Activated naive CD8-positive, alpha-beta T cell (primary cell): ENCODE measurements at regions not wholly inside any gene's neighbourhood (a gene's known extent, or its start where the extent isn't known, plus 50 kb on each side); places are given as distances from the start of the nearest gene placed in this dataset.

ENCODE experiments used
- H3K27ac Mint-ChIP-seq: one replicate; pipeline ENCODE4 v1.8.0; 2021; ENCODE audit warnings: mixed read lengths
- H3K27me3 Mint-ChIP-seq: one replicate; pipeline ENCODE4 v1.8.0; 2021; ENCODE audit warnings: mixed read lengths
- H3K36me3 Mint-ChIP-seq: one replicate; pipeline ENCODE4 v1.8.0; 2021; ENCODE audit warnings: mixed read lengths
- H3K4me1 Mint-ChIP-seq: one replicate; pipeline ENCODE4 v1.8.0; 2021; ENCODE audit warnings: low read depth, mixed read lengths
- H3K4me3 Mint-ChIP-seq: one replicate; pipeline ENCODE4 v1.8.0; 2021; ENCODE audit warnings: mild to moderate bottlenecking, mixed read lengths
- H3K9me3 Mint-ChIP-seq: one replicate; pipeline ENCODE4 v1.8.0; 2021; ENCODE audit warnings: low read depth, mixed read lengths

DNA sequence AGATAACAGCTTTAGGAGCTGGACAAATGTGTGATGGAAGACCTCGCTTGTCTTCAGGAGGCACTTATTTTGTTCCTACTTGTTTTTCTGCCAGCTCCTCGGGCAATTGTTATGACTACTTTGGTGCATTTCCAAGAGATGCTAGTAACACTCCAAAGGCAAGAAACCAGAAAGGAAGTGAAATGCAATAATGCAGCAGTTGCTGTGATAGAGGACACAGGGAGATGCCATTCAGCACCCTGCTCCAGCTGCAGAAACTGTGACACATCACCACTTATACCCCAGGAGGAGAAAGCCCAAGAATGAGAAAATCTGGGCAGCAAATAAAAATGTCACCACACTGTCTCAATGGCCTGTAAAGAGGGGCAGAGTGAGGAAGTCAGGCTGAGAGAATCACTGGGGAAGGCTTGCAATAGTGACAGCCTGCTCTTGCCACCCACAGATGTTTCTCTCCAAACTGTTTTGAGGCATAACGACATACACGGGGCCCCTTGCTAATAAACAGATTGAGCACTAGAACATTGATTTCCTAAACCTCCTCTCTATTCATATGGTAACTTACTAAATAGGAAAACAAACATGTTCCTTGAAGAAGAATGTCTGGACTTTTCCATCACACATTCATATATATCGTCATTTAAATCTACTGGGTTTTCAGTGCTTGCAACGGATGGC, 195.5 kb upstream of the PRNP start:
- Mint-ChIP-seq H3K27me3 (peaks cover 7% of the 10 kb centered on the region), H3K9me3 (no peaks in the 10 kb centered on the region), H3K4me3 (no peak overlapping the region), H3K27ac (no peak overlapping the region), H3K4me1 (no peaks in the 10 kb centered on the region), H3K36me3 (no peaks in the 10 kb centered on the region)

DNA sequence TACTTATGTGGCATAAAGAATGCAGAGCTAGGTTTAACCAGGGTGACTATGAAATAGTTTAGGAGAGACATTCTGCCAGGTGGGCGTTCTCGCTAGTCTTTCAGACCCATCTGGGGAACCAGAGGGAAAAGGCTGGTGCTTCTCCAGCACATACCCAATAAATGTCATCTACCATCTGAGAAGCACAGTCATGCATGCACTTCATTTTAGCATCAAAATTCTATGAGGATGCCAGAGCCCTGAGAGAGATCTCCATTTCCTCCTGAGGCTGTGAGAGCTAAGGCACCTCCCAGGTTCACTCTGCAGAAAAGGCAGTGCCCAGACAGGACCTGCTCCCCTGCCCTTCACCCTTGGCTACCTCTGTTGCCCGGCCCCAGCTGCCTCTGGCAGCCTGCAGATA, 196.2 kb upstream of the PRNP start:
- Mint-ChIP-seq H3K27me3 (peaks cover 7% of the 10 kb centered on the region), H3K36me3 (no peaks in the 10 kb centered on the region), H3K9me3 (no peaks in the 10 kb centered on the region), H3K4me3 (no peak overlapping the region), H3K27ac (no peak overlapping the region), H3K4me1 (no peaks in the 10 kb centered on the region)

DNA sequence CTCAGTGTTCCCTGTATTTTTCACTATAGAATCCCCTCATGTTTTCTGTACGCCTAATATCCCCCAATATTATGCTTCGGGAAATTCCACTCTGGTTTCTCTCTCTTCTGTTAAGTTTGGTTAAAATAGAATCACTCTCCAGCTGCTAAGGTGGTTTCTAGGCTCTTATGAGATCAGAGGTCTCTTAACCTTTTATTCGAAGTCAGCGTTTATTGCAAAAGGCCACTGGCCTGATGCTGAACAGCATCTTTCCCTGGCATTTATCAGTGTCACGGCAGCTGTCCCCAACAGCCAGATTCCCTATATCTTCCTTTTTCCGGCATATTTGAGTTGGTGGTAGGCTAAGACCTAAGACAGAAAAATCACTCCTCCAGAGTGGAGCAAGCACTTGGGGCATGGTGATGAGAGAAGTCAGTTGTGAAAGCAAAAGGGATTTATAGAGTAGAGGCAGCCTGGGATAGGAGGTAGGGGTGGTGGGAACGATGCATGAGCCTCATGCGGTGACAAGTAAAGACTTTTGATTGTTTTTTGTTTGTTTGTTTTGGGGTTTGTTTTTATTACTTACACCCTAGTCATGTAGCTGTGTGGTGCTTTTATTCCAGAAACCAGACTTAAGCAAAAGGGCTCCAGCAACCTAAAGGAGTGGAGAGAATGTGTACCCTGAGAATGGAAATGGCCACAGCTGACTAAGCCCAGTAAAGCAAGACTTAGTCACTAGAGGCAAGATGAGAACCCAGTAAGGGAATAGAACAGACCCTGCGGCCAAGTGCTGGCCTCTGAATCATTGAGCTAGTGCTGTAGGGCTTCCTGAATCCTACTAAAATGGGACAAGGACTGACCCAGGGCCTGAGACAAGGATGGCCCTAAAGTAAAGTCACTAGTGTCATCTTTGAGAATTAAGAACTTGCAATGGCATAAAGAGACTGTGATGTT, 197.6 kb upstream of the PRNP start:
- Mint-ChIP-seq H3K9me3 (no peaks in the 10 kb centered on the region), H3K4me1 (no peaks in the 10 kb centered on the region), H3K4me3 (no peak overlapping the region), H3K36me3 (no peaks in the 10 kb centered on the region), H3K27me3 (peaks cover 6% of the 10 kb centered on the region), H3K27ac (no peak overlapping the region)

DNA sequence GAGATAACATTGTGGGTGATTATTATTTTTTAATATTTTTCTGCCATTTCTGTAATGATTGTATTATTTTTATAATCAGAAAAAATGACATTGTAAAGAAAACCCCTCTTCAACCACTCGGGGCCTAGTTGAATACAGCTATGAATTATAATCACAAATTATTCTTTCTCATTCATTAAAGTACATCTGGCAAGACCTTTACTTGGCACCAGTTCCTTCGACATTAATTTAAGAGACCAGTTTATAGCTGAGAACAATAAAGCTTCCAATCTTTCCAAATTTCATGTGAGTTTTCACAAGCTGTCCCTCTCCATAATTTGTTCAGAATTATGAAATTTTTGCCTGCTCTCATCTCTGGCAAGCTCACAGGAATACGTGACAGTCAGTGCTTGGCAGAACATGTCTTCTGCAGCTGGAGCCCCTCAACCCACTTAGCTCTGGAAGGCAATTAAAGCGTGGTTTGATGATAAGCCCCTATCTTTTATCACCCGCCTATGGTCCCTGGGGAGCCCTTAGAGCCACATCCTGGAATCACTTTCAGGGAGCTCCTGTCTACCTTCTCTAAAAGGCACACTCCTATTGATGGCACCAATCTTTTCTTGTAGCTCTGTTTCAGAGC, 201.8 kb upstream of the PRNP start:
- H3K36me3 Mint-ChIP-seq, result no peaks in the 10 kb centered on the region
- H3K4me1 Mint-ChIP-seq, result no peaks in the 10 kb centered on the region
- H3K27me3 Mint-ChIP-seq, result peaks cover 12% of the 10 kb centered on the region
- H3K4me3 Mint-ChIP-seq, result no peak overlapping the region
- H3K27ac Mint-ChIP-seq, result no peak overlapping the region
- no peaks in the 10 kb centered on the region for H3K9me3 Mint-ChIP-seq

DNA sequence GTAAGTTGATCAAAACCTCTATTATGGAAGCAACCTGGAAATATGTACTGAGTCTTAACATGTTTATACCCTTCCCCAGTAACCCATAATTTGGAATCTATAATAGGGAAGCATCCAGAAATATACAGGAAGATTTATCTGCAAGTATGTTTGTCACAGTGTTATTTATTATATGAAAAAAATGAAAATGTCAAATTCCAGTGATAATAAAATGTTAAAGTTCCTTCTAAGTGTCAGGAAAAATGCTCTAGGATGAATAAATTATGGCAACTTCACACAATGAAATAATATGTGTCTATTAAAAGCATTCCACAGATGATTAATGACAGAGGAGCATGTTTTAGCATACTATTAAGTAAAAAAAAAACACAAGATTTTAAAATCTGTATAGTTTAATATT, 202.3 kb upstream of the PRNP start:
- Mint-ChIP-seq H3K27ac (no peak overlapping the region), H3K27me3 (peaks cover 12% of the 10 kb centered on the region), H3K4me3 (no peak overlapping the region), H3K9me3 (no peaks in the 10 kb centered on the region), H3K4me1 (no peaks in the 10 kb centered on the region), H3K36me3 (no peaks in the 10 kb centered on the region)

DNA sequence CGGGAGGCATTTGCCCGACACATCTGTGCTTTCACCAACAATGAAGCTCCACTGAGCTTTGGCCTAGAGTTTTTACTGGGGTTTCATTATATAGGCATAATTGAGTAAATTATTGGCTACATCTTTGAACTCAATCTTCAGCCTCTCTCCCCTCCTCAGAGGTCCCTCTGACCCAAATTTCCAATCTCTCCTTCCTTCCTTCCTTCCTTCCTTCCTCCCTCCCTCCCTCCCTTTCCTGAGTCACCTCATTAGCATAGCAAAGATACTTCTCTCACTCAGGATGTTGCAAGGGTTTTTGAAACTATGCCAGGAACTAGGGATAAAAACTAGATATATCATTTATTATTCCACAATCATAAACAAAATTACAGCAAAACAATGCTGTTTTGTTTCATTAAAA, 202.8 kb upstream of the PRNP start:
- Mint-ChIP-seq H3K27ac (no peak overlapping the region), H3K36me3 (no peaks in the 10 kb centered on the region), H3K9me3 (no peaks in the 10 kb centered on the region), H3K4me3 (no peak overlapping the region), H3K27me3 (peaks cover 12% of the 10 kb centered on the region), H3K4me1 (no peaks in the 10 kb centered on the region)

DNA sequence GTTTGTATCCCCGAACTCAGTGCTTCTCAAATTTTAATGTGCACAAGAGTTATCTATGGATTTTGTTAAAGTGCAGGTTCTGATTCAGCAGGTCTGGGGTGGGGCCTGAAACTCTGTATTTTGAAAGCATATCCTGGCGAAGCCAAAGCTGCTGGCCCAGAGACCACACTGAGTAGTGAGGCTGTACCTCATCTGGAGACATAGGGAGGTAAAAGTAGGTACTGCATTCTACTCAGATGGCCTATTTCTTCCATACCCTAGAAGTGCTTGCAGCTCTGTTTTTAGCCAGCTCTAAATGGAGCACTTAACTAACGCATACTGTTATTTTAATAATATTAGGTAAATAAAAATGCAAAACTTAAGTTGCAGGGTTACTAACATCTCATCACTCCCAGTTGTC, 206.2 kb upstream of the PRNP start:
- Mint-ChIP-seq H3K9me3 (no peaks in the 10 kb centered on the region), H3K27ac (no peak overlapping the region), H3K4me3 (no peak overlapping the region), H3K36me3 (no peaks in the 10 kb centered on the region), H3K27me3 (peaks cover 8% of the 10 kb centered on the region), H3K4me1 (no peaks in the 10 kb centered on the region)

DNA sequence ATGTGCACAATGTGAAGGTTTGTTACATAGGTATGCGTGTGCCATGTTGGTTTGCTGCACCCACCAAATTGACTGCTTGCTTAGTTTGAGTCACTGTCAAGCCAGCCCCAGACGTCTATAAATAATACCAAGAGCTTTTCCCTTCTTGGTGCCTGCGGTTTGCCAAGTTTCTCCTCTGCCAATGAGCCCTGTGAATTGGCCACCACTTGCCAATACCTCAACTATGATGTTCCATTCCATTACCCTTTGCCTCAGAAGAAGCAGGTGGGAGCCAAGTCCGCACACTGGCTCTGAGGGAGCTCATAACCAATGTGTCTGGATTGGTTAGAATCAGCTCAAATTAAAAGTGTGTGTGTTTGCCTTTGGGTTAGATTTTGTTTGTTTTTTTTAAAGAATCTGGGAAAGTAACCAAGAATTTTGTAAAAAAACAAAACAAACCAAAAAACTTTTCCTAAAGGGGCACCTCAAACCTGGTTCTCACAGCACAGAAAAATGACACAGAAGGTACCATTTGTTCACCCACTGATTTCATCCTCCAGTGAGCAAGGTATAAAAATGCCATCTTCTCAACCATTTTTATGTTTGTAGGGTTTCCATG, 209.3 kb upstream of the PRNP start:
- Mint-ChIP-seq H3K9me3 (no peaks in the 10 kb centered on the region), H3K36me3 (no peaks in the 10 kb centered on the region), H3K27ac (no peak overlapping the region), H3K4me3 (no peak overlapping the region), H3K27me3 (peaks cover 2% of the 10 kb centered on the region), H3K4me1 (no peaks in the 10 kb centered on the region)

DNA sequence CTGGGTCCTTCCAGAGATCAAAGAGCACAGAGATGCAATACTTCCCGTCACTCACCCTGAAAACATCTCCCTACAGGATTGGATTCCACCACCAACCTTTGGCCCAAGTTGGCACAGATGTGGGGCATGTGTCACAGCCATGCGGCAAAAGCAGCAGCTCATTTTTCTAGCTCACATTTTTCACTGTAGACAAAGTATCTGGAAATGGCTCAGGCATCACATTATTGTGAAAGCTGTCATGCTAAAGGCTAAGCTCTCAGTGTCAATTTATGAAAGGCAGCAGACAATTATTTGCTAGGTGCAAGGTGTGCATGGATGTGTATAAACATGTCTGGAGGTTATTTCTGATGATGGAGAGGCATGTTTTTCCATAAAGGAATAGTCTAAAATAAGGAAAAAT, 213.3 kb upstream of the PRNP start:
- Mint-ChIP-seq H3K4me3 (no peak overlapping the region), H3K27me3 (peaks cover 3% of the 10 kb centered on the region), H3K9me3 (no peaks in the 10 kb centered on the region), H3K4me1 (no peaks in the 10 kb centered on the region), H3K36me3 (no peaks in the 10 kb centered on the region), H3K27ac (no peak overlapping the region)

DNA sequence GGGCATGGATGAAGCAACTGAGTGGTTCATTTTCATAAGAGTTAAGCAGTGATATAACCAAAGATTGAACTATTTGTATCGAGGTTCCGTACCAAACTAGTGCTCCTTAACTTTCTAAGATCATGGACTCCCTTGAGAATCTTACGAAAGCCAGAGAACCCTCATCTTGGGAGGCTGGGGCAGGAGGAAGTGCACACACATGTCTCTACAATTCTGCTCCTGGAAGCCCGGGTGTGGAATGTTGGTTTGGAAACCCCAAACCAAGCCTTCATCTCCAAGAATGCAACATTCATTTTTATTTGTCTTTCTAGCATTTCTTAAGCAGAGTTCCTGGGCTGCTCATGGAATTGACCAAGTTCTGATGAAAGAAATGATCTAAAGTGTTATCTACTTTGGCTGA, 215.0 kb upstream of the PRNP start:
- no peaks in the 10 kb centered on the region for H3K9me3 Mint-ChIP-seq
- H3K4me3 Mint-ChIP-seq, result no peak overlapping the region
- H3K27me3 Mint-ChIP-seq, result peaks cover 3% of the 10 kb centered on the region

DNA sequence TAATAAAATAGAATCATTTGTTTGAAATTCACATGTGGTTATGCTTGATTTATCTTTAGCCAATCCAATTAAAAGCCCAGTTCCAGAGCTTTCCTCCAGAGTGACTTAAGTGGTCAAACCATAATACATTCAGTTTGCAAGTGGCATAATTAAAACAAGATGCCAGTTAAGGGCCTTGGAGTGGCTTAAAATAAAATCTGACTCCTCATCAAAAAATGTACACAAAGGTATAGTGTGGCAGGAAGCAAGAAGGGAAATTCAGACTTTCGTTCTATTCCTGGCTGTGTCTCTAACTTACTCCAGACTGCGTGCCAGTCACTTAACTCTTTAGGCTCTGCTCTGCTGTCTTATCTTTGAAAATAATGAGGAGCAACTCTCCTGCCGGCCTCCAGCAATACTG, 215.9 kb upstream of the PRNP start:
- H3K27me3 Mint-ChIP-seq, result peaks cover 3% of the 10 kb centered on the region
- H3K4me3 Mint-ChIP-seq, result no peak overlapping the region
- no peak overlapping the region for H3K27ac Mint-ChIP-seq
- no peaks in the 10 kb centered on the region for H3K9me3 Mint-ChIP-seq
- no peaks in the 10 kb centered on the region for H3K36me3 Mint-ChIP-seq
- no peaks in the 10 kb centered on the region for H3K4me1 Mint-ChIP-seq

More for the DNA sequence above, 215.0 kb upstream of the PRNP start:
- Mint-ChIP-seq H3K36me3 (no peaks in the 10 kb centered on the region), H3K27ac (no peak overlapping the region), H3K4me1 (no peaks in the 10 kb centered on the region)

DNA sequence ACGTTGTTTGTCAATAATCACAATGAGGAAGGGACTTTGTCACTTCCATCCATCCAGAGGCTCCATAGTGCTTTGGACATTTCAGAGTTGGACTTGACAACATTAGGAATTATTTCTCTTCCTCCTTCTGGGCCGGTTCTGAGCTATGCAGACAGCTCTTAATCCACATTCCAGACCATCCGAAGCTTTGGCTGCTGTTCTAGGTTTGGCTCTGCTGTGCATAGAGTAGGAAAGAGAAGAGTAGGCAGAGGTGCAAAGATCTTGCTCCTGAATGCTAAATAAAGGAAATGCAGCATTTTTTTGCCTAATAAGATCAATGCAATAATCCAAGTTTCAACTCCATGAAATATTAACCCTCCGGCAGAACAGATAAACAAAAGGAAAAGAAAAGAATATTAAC, 216.3 kb upstream of the PRNP start:
- Mint-ChIP-seq H3K9me3 (no peaks in the 10 kb centered on the region), H3K4me3 (no peak overlapping the region), H3K36me3 (no peaks in the 10 kb centered on the region), H3K27ac (no peak overlapping the region), H3K27me3 (peaks cover 3% of the 10 kb centered on the region), H3K4me1 (no peaks in the 10 kb centered on the region)

DNA sequence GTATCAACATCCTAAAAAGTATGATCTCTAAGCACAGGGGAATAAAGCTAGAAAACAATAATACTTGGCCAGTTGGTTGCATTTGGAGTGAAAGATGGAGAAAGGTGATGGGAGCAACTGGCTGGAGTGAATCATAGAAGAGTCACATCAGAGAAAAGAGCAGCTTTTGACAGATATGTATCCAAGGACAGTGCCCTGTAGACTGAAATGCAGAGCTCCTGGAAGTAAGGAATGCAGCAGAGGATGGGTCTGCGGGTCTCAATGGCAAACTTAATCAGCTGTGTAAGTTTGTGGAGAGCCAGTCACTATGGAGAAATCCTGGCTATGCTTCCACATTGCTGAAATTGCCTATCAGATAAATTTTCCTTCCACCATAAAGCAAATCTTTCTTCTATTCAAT, 218.1 kb upstream of the PRNP start:
- no peak overlapping the region for H3K27ac Mint-ChIP-seq

DNA sequence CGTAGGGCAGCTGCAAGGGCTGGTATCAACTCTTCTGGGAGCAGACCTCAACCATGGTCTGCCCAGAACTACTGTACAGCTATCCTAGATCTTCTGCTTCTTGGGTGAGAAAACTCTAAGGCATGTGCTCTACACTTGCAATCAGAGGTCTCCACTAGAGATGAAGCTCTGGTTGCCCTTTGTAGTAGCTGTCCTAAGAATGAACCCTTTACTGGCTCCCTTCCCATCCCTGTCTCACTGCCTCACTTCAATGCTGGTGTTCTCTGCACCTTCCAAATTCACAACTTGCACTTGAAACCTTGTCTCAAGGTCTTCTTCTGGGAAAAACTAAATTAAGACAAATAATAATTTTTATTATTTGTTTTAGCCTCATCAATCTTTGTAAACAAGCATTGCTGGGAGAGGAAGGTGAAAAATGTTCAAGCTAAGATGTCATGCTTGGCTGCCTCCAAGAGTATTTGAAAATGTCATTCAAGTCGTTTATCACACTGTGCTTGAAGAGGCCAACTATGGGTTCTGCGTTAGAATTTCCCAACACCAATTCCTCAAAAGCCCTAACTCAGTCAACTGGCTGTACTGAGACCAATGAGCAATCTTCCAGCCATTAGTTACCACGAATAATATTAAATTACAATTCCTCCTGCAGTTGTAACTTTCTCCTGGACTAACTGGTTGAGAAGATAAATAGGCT, 216.9 kb upstream of the ADRA1D start:
- Mint-ChIP-seq H3K4me1 (no peaks in the 10 kb centered on the region), H3K9me3 (no peaks in the 10 kb centered on the region), H3K4me3 (no peak overlapping the region), H3K36me3 (no peaks in the 10 kb centered on the region), H3K27ac (no peak overlapping the region), H3K27me3 (peaks cover 2% of the 10 kb centered on the region)

More for the DNA sequence above, 218.1 kb upstream of the PRNP start:
- no peak overlapping the region for H3K4me3 Mint-ChIP-seq
- peaks cover 3% of the 10 kb centered on the region for H3K27me3 Mint-ChIP-seq
- no peaks in the 10 kb centered on the region for H3K4me1 Mint-ChIP-seq
- no peaks in the 10 kb centered on the region for H3K36me3 Mint-ChIP-seq
- H3K9me3 Mint-ChIP-seq, result no peaks in the 10 kb centered on the region
